ENCODE measurements at regions not wholly inside any gene's neighbourhood (a gene's known extent, or its start where the extent isn't known, plus 50 kb on each side); places are given as distances from the start of the nearest gene placed in this dataset.

- TF ChIP-seq CTCF (IDR thresholded peaks at IDR 0.05) (no peak), POLR2A (IDR thresholded peaks at IDR 0.05) (no peak)
These were observed 244.2 kb upstream of the SALL3 start for GRCh38 chr18:78735131-78736014.
